Spleen (tissue), 7 donors: ENCODE measurements at regions not wholly inside any gene's neighbourhood (a gene's known extent, or its start where the extent isn't known, plus 50 kb on each side); places are given as distances from the start of the nearest gene placed in this dataset.

Experiments used
- POLR2AphosphoS5 ChIP-seq, 3 donors: sonication (generic); formaldehyde crosslinking; IDR thresholded peaks; one replicate each; pipeline ENCODE4 v1.5.1; 2017; ENCODE audit warnings: antibody characterized with exemption in 3 of 3
- TF ChIP-seq, protein P1 (sequence below), 11 experiments: fragments of 200-600 bp in 7 of 11; fragments of 450-650 bp in 4 of 11; sonication (generic) in 4 of 11; IDR thresholded peaks in 8 of 11; conservative IDR thresholded peaks in 3 of 11; 1 replicate in 7 of 11; 2 replicates in 4 of 11; pipeline versions ENCODE4 v1.4.0 to v1.8.0; 2016 to 2021; ENCODE audit warnings: antibody characterized with exemption in 11 of 11, inconsistent platforms in 4 of 11, mild to moderate bottlenecking in 1 of 11
- donor health status: DM: no; HTN: no; CAD: no; lungs with moderate emphysema.
- donor health status: DM: no; HTN: no; CAD: no.
- donor health status: DM: no; HTN: no; CAD: no.

GRCh38 chr10:8556321-8556720 lies 501.8 kb downstream of the GATA3 start:
- TF ChIP-seq, protein P1, sequence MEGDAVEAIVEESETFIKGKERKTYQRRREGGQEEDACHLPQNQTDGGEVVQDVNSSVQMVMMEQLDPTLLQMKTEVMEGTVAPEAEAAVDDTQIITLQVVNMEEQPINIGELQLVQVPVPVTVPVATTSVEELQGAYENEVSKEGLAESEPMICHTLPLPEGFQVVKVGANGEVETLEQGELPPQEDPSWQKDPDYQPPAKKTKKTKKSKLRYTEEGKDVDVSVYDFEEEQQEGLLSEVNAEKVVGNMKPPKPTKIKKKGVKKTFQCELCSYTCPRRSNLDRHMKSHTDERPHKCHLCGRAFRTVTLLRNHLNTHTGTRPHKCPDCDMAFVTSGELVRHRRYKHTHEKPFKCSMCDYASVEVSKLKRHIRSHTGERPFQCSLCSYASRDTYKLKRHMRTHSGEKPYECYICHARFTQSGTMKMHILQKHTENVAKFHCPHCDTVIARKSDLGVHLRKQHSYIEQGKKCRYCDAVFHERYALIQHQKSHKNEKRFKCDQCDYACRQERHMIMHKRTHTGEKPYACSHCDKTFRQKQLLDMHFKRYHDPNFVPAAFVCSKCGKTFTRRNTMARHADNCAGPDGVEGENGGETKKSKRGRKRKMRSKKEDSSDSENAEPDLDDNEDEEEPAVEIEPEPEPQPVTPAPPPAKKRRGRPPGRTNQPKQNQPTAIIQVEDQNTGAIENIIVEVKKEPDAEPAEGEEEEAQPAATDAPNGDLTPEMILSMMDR (IDR thresholded peaks at IDR 0.05 in 8 of 11, conservative IDR thresholded peaks at IDR 0.05 in 3 of 11) = no peak
- TF ChIP-seq POLR2AphosphoS5 (IDR thresholded peaks at IDR 0.05) = no peak
